ENCODE measurements at regions not wholly inside any gene's neighbourhood (a gene's known extent, or its start where the extent isn't known, plus 50 kb on each side); places are given as distances from the start of the nearest gene placed in this dataset.

DNA sequence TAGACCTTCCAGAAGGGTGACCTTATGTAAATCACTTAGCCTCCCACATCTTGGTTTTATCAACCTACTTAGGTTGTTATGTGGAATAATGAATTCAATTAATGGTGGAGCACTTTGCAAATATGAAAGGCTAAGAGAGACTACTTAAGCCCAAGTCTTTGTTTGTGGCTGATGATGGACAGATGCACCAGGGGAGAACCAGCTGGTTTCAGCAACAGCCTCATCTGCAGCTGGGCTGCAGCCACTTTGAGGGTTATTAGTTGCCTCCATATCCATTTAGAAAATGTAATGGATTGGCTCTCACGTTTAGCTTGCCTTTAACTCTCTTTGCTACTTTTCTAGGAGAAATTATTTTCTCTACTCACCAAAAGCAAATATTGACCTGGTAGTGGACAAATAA, 146.6 kb downstream of the ESM1 start:
- TF ChIP-seq, protein P1, sequence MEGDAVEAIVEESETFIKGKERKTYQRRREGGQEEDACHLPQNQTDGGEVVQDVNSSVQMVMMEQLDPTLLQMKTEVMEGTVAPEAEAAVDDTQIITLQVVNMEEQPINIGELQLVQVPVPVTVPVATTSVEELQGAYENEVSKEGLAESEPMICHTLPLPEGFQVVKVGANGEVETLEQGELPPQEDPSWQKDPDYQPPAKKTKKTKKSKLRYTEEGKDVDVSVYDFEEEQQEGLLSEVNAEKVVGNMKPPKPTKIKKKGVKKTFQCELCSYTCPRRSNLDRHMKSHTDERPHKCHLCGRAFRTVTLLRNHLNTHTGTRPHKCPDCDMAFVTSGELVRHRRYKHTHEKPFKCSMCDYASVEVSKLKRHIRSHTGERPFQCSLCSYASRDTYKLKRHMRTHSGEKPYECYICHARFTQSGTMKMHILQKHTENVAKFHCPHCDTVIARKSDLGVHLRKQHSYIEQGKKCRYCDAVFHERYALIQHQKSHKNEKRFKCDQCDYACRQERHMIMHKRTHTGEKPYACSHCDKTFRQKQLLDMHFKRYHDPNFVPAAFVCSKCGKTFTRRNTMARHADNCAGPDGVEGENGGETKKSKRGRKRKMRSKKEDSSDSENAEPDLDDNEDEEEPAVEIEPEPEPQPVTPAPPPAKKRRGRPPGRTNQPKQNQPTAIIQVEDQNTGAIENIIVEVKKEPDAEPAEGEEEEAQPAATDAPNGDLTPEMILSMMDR (IDR thresholded peaks at IDR 0.05): no peak
- no peak for TF ChIP-seq POLR2A (IDR thresholded peaks at IDR 0.05)
- TF ChIP-seq EP300 (IDR thresholded peaks at IDR 0.05): no peak
- no peak for TF ChIP-seq POLR2AphosphoS5 (IDR thresholded peaks at IDR 0.05)
